ENCODE measurements at regions not wholly inside any gene's neighbourhood (a gene's known extent, or its start where the extent isn't known, plus 50 kb on each side); places are given as distances from the start of the nearest gene placed in this dataset.

GRCh38 chrX:39418731-39419638 is 617.7 kb downstream of the MID1IP1 start:
- H3K4me3 ChIP-seq = no peak overlapping the region
- H3F3A ChIP-seq (ENCODE audit: insufficient read depth) = no peaks in the 10 kb centered on the region
- H3K27ac ChIP-seq = no peak overlapping the region
- H3K4me2 ChIP-seq (ENCODE audit: unreplicated experiment) = no peak overlapping the region
- H3K79me2 ChIP-seq (ENCODE audit: insufficient read depth) = no peaks in the 10 kb centered on the region
- TF ChIP-seq EZH2phosphoT487 (IDR thresholded peaks at IDR 0.05; ENCODE audit: insufficient read depth, low read depth) = no peak
- TF ChIP-seq EZH2 (IDR thresholded peaks at IDR 0.05; ENCODE audit: insufficient read depth, poor library complexity, severe bottlenecking) = no peak
- DNase-seq = no peak
- H3K9me3 ChIP-seq (ENCODE audit: low read depth) = no peaks in the 10 kb centered on the region
- in situ Hi-C loops (cut with MboI) = no loop called here
- H3K9me2 ChIP-seq (ENCODE audit: insufficient read depth) = no peaks in the 10 kb centered on the region
- WGBS, 2 experiments (ENCODE audit: low coverage in 1 of 2, low lambda C conversion rate in 2 of 2, missing lambda C conversion rate in 2 of 2) = 45 to 60% methylated on average over 22 to 26 of the region's 29 CpGs
- no peaks in the 10 kb centered on the region for H3K4me1 ChIP-seq (ENCODE audit: insufficient read depth)
- H3K27me3 ChIP-seq (replicated peaks; ENCODE audit: insufficient read depth) = no peaks in the 10 kb centered on the region
- H2AFZ ChIP-seq = no peak overlapping the region
- no peaks in the 10 kb centered on the region for H3K36me3 ChIP-seq (ENCODE audit: low read depth)
- H4K20me1 ChIP-seq (ENCODE audit: insufficient read depth) = no peaks in the 10 kb centered on the region
- no peak overlapping the region for H3K9ac ChIP-seq

DNA sequence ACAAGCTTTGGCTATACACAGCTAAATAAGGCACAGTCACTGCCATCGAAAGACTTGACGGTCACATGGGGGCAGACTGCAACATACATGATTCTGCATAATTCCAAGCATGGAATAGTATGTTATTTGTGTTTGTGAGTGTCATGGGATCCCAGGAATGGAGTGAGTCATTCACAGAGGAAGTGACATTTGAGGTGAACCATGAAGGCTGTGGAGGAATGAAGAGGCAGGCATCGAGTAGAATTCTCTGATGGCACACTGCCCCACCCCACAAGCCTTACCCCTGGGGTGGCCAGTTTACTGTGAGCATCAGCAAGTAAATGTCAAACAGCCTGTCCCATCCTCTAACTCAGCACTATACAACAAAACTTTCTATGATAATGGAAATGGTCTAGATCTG is 619.7 kb downstream of the MID1IP1 start:
- Histone ChIP-seq H4K20me1 (ENCODE audit: insufficient read depth) (no peaks in the 10 kb centered on the region), H3F3A (ENCODE audit: insufficient read depth) (no peaks in the 10 kb centered on the region), H3K9ac (no peak overlapping the region), H3K79me2 (ENCODE audit: insufficient read depth) (no peaks in the 10 kb centered on the region), H3K4me2 (ENCODE audit: unreplicated experiment) (no peak overlapping the region), H3K4me1 (ENCODE audit: insufficient read depth) (no peaks in the 10 kb centered on the region), H3K27ac (no peak overlapping the region), H2AFZ (no peak overlapping the region), H3K36me3 (ENCODE audit: low read depth) (no peaks in the 10 kb centered on the region), H3K9me3 (ENCODE audit: low read depth) (no peaks in the 10 kb centered on the region), H3K9me2 (ENCODE audit: insufficient read depth) (no peaks in the 10 kb centered on the region), H3K4me3 (no peak overlapping the region), H3K27me3 (replicated peaks; ENCODE audit: insufficient read depth) (no peaks in the 10 kb centered on the region)
- TF ChIP-seq EZH2phosphoT487 (IDR thresholded peaks at IDR 0.05; ENCODE audit: insufficient read depth, low read depth) = no peak
- TF ChIP-seq EZH2 (IDR thresholded peaks at IDR 0.05; ENCODE audit: insufficient read depth, poor library complexity, severe bottlenecking) = no peak
- 67 to 70% methylated on average over 3 of the region's 3 CpGs for WGBS, 2 experiments (ENCODE audit: low coverage in 1 of 2, low lambda C conversion rate in 2 of 2, missing lambda C conversion rate in 2 of 2)
- in situ Hi-C loops (cut with MboI) = no loop called here
- DNase-seq = no peak

DNA sequence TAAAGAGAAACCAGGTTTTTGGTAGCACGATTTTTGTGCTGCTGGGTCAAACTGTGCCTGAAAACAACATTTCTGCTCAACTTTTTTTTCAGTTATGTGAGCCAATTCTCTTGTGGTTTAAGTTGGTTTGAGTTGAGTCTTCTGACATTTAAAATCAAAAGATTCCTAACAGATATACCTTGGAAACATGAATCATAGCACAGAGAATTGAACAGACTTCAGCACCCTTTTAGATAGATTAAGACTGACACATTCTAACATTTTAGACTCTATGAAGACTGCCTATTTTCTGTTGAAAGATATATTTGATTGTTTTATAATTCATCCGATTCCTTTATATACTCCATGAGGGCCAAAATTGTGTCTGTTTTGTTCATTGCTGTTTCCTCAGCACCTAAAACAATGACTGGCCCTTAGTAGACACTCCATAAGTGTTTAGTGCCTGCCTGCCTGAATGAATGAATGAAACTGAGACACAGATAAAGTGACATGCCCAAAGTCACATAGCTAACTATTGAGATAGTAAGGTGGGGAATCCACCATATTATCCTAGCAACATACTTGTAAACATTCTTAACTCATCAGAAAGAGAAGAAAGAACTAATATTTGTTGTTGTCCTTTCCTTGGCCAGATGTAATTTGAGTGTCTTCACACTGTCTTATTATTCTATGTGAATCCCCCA is 624.0 kb downstream of the MID1IP1 start:
- Histone ChIP-seq H3K4me2 (ENCODE audit: unreplicated experiment) (no peak overlapping the region), H3K27me3 (replicated peaks; ENCODE audit: insufficient read depth) (no peaks in the 10 kb centered on the region), H3K36me3 (ENCODE audit: low read depth) (no peaks in the 10 kb centered on the region), H2AFZ (no peak overlapping the region), H3F3A (ENCODE audit: insufficient read depth) (no peaks in the 10 kb centered on the region), H3K9ac (no peak overlapping the region), H4K20me1 (ENCODE audit: insufficient read depth) (no peaks in the 10 kb centered on the region), H3K9me3 (ENCODE audit: low read depth) (no peaks in the 10 kb centered on the region), H3K4me3 (no peak overlapping the region), H3K79me2 (ENCODE audit: insufficient read depth) (no peaks in the 10 kb centered on the region), H3K27ac (no peak overlapping the region), H3K9me2 (ENCODE audit: insufficient read depth) (no peaks in the 10 kb centered on the region), H3K4me1 (ENCODE audit: insufficient read depth) (no peaks in the 10 kb centered on the region)
- 42 to 46% methylated on average over 2 of the region's 2 CpGs for WGBS, 2 experiments (ENCODE audit: low coverage in 1 of 2, low lambda C conversion rate in 2 of 2, missing lambda C conversion rate in 2 of 2)
- DNase-seq = no peak
- TF ChIP-seq EZH2phosphoT487 (IDR thresholded peaks at IDR 0.05; ENCODE audit: insufficient read depth, low read depth) = no peak
- TF ChIP-seq EZH2 (IDR thresholded peaks at IDR 0.05; ENCODE audit: insufficient read depth, poor library complexity, severe bottlenecking) = no peak
- in situ Hi-C loops (cut with MboI) = no loop called here

DNA sequence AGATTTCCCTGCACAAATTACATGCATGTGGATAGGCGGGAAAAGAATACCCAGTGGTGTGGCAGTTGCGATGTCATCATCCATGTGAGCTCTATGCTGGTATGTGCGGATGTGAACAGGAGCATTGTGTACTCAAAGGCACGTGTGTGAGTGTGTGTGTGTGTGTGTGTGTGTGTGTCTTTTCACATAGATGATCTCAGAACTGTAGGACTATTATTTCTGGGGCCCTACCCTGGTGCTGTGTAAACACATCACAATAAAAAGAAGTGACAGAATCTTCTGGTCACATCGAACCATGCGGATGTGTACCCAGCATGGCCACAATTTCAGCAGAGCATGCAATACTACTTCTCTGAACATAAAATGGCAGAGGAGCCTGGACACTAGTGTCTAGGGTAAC is 624.8 kb downstream of the MID1IP1 start:
- DNase-seq = no peak
- H2AFZ ChIP-seq = no peak overlapping the region
- no peaks in the 10 kb centered on the region for H3K9me3 ChIP-seq (ENCODE audit: low read depth)
- no peaks in the 10 kb centered on the region for H3F3A ChIP-seq (ENCODE audit: insufficient read depth)
- no peaks in the 10 kb centered on the region for H3K4me1 ChIP-seq (ENCODE audit: insufficient read depth)
- no peaks in the 10 kb centered on the region for H3K36me3 ChIP-seq (ENCODE audit: low read depth)
- H3K9ac ChIP-seq = no peak overlapping the region
- no peak overlapping the region for H3K4me2 ChIP-seq (ENCODE audit: unreplicated experiment)
- no peaks in the 10 kb centered on the region for H3K27me3 ChIP-seq (replicated peaks; ENCODE audit: insufficient read depth)
- no peak overlapping the region for H3K27ac ChIP-seq
- WGBS, 2 experiments (ENCODE audit: low coverage in 1 of 2, low lambda C conversion rate in 2 of 2, missing lambda C conversion rate in 2 of 2) = 66 to 78% methylated on average over 6 of the region's 6 CpGs
- TF ChIP-seq EZH2phosphoT487 (IDR thresholded peaks at IDR 0.05; ENCODE audit: insufficient read depth, low read depth) = no peak
- no peaks in the 10 kb centered on the region for H3K79me2 ChIP-seq (ENCODE audit: insufficient read depth)
- no peaks in the 10 kb centered on the region for H4K20me1 ChIP-seq (ENCODE audit: insufficient read depth)
- in situ Hi-C loops (cut with MboI) = no loop called here
- no peaks in the 10 kb centered on the region for H3K9me2 ChIP-seq (ENCODE audit: insufficient read depth)
- H3K4me3 ChIP-seq = no peak overlapping the region
